ENCODE measurements at regions not wholly inside any gene's neighbourhood (a gene's known extent, or its start where the extent isn't known, plus 50 kb on each side); places are given as distances from the start of the nearest gene placed in this dataset.

- DNase-seq: peak; percentile 63 to 91 (median 80)
- Histone ChIP-seq H3K9me3 (no peaks in the 10 kb centered on the region), H3K4me1 (no peaks in the 10 kb centered on the region), H3K4me3 (no peak overlapping the region), H3K27ac (no peak overlapping the region), H3K36me3 (no peaks in the 10 kb centered on the region), H3K27me3 (no peaks in the 10 kb centered on the region)
- TF ChIP-seq, protein P1, sequence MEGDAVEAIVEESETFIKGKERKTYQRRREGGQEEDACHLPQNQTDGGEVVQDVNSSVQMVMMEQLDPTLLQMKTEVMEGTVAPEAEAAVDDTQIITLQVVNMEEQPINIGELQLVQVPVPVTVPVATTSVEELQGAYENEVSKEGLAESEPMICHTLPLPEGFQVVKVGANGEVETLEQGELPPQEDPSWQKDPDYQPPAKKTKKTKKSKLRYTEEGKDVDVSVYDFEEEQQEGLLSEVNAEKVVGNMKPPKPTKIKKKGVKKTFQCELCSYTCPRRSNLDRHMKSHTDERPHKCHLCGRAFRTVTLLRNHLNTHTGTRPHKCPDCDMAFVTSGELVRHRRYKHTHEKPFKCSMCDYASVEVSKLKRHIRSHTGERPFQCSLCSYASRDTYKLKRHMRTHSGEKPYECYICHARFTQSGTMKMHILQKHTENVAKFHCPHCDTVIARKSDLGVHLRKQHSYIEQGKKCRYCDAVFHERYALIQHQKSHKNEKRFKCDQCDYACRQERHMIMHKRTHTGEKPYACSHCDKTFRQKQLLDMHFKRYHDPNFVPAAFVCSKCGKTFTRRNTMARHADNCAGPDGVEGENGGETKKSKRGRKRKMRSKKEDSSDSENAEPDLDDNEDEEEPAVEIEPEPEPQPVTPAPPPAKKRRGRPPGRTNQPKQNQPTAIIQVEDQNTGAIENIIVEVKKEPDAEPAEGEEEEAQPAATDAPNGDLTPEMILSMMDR (IDR thresholded peaks at IDR 0.05): peak in 4 of 6 experiments; percentile 59 to 84 (median 83)
- no peak for TF ChIP-seq POLR2A (IDR thresholded peaks at IDR 0.05)
Measured at GRCh38 chr3:70120357-70120966, 120.9 kb downstream of the SAMMSON start.

GRCh38 chr3:70127192-70127591 lies 127.7 kb downstream of the SAMMSON start:
- TF ChIP-seq, protein P1 (IDR thresholded peaks at IDR 0.05): no peak
- no peak for TF ChIP-seq POLR2A (IDR thresholded peaks at IDR 0.05)
- Histone ChIP-seq H3K27ac (no peak overlapping the region), H3K9me3 (no peaks in the 10 kb centered on the region), H3K27me3 (no peaks in the 10 kb centered on the region), H3K36me3 (no peaks in the 10 kb centered on the region), H3K4me3 (no peak overlapping the region), H3K4me1 (no peaks in the 10 kb centered on the region)
- no peak for DNase-seq

DNA sequence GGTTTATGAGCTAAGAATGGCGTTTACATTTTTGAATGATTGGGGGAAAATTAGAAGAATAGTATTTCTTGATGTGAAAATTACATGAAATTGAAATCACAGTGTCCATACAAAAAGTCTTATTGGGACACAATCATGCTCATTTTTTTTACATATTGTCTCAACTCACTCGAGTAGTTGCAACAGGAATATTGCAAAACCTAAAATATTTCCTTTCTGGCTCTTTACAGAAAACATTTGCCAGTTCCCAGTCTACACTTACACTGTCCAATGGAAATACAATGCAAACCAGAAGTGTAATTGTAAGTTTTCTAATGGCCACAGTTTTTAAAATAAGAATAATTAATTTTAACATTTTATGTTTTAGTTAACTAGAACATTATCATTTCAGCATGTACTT lies 137.8 kb downstream of the SAMMSON start:
- no peak for DNase-seq
- Histone ChIP-seq H3K36me3 (no peaks in the 10 kb centered on the region), H3K27ac (no peak overlapping the region), H3K27me3 (no peaks in the 10 kb centered on the region), H3K9me3 (no peaks in the 10 kb centered on the region), H3K4me1 (no peaks in the 10 kb centered on the region), H3K4me3 (no peak overlapping the region)
- TF ChIP-seq, protein P1 (IDR thresholded peaks at IDR 0.05): no peak
- no peak for TF ChIP-seq POLR2A (IDR thresholded peaks at IDR 0.05)

DNA sequence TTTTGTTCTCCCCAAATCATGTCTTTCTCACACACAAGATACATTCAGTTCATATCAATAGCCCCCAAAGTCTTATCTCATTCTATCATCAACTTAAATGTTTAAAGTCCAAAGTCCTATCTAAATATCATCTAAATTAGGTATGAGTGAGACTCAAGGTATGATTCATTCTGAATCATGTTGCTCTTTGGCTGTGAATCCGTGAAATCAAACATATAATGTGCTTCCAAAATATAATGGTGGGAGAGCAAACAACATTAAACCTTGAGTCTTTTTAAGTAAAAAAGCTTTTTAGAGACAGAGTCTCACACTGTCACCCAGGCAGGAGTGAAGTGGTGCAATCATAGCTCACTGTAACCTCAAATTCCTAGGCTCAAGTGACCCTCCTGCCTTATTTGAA lies 139.1 kb downstream of the SAMMSON start:
- H3K36me3 ChIP-seq: no peaks in the 10 kb centered on the region
- H3K27ac ChIP-seq: no peak overlapping the region
- H3K4me1 ChIP-seq: no peaks in the 10 kb centered on the region
- no peaks in the 10 kb centered on the region for H3K9me3 ChIP-seq
- no peak overlapping the region for H3K4me3 ChIP-seq
- H3K27me3 ChIP-seq: no peaks in the 10 kb centered on the region
- TF ChIP-seq, protein P1 (IDR thresholded peaks at IDR 0.05): no peak
- no peak for TF ChIP-seq POLR2A (IDR thresholded peaks at IDR 0.05)
- no peak for DNase-seq

All from Peyer's patch (tissue), 4 donors.